Tongue (tissue), 1 donor: ENCODE measurements at regions not wholly inside any gene's neighbourhood (a gene's known extent, or its start where the extent isn't known, plus 50 kb on each side); places are given as distances from the start of the nearest gene placed in this dataset.
"Not testable (repeated sequence)": the region's sequence is repeated elsewhere in the genome, so short reads cannot be mapped to it uniquely, and the experiment has no call there.

Experiments
- DNase-seq: peaks from one replicate; pipeline ENCODE4 v3.0.0-alpha.2; 2015

DNA sequence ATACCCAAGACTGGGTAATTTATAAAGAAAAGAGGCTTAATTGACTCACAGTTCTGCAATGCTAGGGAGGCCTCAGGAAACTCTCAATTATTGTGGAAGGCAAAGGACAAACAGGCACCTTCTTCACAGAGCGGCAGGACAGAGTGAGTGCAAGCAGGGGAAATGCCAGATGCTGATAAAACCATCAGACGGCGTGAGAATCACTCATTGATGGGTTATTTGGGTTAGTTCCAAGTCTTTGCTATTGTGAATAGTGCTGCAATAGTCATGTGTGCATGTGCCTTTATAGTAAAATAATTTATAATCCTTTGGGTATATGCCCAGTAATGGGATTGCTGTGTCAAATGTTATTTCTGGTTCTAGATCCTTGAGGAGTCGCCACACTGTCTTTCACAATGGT, 830.3 kb upstream of the GRM7 start:
- not testable (repeated sequence) for DNase-seq

DNA sequence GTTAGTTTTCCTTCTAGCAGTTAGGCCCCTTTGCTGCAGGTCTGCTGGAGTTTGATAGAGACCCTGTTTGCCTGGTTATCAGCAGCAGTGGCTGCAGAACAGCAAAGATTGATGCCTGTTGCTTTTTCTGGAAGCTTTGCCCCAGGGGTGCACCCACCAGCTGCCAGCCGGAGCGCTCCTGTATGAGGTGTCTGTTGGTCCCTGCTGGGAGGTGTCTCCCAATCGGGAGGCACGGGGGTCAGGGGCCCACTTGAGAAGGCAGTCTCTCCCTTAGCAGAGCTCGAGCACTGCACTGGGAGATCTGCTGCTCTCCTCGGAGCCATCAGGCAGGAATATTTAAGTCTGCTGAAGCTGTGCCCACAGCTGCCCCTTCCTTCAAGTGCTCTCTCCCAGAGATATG, 825.3 kb upstream of the GRM7 start:
- DNase-seq = no peak

DNA sequence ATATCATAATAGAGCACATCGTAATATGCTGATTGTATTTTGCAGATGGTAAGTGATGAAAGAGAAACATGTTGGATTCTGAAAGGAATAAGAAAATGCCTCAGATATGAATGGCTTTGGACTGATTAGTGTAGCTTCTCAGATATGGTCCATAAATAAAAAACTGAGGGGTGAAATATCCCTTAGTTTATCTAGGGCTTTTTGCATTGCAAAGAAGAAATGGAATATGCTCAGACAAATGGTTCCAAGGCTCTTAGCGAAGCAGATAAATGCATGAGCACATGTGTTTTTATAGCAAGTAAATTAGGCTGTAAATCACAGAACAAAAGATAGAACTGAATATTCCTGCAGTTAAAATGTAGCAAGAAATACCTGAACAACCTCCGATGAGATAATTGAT, 820.9 kb upstream of the GRM7 start:
- DNase-seq = no peak

DNA sequence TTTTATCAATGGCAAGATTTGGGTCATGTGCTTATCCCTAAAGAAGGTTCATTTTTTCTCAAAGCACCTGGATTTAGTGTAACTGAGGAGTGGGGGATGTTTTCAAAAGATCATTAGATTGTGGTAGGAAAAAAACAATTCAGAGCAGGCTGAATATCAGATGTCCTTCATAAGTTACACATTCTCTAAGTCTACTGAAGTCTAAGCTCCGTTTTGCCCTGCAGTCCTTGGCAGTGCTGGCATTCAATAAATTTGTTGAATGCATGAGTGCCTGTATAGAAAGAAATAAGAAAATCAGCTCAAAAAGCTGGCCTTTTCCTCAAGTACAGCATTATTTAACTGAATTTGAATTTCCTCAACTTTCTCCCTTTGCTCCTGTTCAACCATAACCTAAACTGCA, 819.0 kb upstream of the GRM7 start:
- no peak for DNase-seq

DNA sequence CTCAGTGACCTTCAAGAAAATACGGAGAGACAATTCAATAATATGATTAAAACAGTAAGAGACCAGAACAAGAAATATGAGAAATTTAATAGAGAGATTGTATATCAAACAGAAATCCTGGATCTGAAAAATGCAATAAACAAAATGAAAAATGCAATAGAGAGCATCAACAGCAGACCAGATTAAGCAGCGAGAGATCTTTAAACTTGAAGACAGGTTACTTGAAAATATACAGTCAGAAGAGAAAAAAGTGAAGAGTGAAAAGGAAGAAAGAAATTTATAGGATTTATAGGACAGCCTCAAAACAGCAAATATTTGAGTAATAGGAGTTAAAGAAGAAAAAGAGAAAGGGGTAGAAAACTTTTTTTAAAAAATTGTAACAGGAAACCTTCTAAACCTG, 813.9 kb upstream of the GRM7 start:
- DNase-seq = no peak

DNA sequence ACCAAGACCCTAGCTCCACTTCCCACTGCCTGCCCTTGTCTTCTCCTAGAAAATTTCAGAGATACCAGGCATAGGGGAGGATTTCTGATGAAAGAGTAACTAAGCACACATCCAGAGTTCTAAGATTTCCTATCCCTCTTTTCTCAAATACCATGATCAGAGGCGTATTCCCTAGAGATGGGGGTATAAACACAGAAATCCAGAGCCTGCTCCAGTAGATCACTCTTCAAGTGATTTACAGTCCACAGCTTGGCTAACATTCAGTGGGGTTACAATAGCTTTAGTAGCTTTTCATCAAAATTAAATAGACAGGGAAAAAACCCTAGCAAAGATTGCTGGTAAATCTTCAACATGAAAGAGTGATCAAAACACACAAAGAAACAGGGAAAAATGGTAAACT, 800.7 kb upstream of the GRM7 start:
- DNase-seq = no peak

DNA sequence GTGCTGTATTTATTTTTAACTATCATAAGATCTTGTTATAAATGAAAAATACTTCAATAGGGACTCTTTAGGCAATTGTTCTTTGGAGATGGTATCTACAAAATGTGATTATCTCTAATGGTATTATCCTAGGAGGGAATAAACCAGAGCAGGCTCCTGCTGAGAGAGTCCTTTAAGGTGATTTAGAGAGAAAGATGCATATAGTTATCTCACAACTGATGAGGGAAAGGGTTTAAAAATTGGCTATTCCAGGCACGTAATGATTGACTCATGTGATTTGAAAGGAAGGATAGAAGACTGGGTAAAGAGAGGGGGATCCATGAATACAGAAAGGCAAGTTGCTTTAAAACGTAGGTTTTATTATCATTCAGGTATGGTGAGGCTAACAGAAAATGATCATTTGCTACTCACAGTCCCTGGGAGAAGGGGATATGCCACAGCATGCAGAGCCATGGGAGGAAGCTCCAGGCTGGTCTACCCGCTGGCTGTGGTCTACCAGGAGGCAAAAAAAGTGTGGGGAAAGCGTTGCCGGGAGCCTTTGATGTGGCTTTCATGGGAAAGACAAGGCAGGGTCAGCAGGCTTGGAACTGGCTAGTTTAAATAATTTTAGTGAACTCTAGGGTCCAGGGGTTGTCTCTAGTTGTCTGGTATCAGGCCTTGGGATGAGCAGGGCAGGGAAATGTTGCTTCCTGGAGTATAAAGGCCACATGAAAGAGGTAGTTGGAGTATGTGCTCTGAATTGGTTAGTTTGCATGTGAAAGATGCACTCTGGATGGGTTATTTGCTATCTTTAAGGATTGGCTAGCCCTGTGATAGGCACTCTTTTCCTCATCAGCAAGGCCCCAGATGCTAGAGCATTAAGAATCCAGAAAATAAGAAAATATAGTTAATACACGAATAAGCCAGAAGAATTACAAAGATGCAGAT, 798.4 kb upstream of the GRM7 start:
- DNase-seq = no peak

DNA sequence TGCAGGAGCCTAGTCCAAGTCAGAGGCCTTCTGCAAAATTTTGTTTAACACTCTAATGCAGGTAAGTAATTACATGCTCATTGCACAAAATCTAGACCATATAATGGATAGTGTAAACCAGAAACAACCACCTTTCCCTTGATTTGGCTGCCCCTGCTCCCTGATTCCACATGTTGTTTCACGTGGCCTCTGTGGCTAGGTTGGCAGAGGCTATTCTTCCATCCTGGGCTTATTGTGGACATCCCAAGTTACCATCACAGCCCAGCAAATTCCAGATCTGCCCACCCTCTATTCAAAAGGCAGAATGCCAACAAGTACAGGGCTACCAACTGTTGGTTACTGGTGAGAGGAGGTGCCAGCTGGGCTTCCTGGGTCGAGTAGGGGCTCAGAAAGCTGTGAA, 794.5 kb upstream of the GRM7 start:
- no peak for DNase-seq

DNA sequence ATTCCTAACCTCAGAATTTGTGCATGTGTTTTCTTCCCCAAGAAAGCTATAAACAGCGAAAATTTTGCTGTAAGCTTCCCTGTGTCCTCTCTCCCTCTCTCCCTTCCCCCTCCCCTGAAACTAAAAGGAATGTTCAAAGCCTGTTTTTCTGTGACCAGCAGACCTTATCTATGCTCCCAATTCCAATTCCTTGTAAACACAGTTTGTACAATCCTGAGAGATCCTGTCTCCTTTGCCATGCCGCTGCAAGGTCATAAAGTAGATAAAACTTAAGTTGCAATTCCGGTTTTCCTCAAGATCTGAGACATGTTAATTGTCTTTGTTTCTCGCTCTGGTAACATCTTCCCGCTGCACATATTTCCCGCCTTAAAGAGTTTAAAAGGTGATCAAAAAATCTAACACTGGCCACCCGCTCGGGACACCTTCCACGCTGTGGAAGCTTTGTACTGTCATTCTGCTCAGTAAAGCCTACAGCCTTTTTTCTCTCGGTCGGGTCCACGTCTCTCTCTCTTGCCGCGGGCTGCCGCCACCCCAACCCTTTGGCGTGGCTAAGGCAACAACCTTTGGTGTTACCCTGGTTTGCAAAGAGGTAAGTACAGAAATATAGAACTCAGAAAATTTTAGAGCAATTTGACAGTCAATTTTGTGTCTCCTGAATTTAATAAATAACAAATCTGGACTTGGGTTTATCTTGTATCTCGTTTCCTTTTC, 793.9 kb upstream of the GRM7 start:
- not testable (repeated sequence) for DNase-seq

DNA sequence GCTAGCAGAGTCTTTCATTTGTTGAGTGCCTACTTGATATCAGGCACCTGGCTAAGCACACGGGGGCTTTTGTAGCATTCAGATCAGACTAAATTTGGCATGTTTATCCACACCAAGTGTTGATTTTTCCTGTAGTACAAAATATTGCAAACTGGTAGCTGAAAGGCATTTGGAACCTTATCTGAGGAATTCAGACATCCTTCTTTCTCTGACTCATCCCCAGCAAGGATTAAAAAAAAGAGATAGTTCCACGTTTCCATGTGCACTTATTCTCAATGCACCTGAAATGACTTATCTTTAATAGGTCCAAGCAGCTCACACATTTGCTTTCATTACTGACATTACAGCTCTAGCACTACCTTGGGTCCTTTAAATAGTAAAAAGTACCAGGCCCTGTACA, 786.0 kb upstream of the GRM7 start:
- no peak for DNase-seq

DNA sequence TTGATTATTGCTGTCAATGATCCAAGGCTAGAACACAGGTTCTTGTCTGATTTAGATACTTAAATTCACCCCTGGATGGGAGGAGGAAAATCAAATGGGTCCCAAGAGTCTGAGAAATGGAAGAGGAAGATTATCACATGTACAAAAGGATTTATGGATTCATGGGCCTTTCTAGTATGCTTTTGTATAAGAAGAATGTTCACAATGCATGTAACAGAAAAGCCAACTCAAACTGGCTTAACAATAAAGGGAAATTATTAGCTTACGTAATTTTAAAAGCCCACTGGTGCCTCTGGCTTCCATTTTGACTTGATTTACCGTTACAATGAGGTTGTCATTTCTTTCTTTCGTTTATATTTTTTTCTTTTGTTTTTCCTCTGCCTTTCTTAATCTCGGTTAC, 782.5 kb upstream of the GRM7 start:
- DNase-seq = no peak

DNA sequence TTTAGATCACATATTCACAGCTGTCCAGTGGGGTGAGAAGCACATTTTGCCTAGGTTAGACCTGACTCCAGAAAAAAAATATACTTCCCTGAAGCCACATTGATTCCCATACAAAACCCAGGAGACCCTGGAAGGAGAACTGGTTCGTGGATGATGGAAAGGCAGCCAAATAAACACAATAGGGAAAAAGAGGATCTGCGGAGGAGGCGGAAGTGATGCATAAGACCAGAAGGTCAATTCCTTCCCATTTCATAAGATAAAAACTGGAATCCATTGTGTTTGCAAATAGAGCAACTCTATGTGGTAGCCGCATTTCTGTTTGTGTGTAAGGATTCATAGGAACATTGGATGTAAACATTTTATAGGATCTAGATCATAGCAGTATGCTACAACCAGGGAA, 781.9 kb upstream of the GRM7 start:
- DNase-seq = peak; percentile 11

DNA sequence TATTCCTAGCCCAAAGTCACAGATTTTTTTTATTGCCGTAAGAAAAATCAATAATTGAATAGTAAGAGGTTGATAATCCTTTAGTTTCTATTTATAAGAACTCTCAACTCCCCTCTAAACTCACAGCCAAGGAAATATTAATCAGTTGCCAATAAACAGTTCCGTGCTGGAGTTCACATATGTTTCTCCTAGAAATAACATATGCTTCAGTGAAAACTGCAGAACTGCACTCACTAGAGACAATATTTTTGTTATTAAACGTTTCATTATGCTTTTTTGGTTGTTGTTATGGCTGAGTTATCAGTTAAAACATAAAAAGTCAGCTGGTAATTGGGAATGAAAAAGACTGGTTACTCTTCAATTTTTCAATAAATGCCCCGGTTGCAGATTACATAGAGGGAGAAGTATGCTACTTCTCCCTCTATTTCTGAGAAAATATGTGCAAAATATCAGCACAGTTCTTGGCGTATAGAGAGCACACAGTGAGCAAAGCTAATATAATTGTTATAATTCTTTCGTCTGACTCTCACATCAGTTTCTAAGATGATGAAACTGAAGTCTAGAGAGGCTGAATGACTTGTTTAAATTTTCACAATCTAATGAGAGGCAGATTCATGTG, 781.2 kb upstream of the GRM7 start:
- DNase-seq = peak; percentile 26

DNA sequence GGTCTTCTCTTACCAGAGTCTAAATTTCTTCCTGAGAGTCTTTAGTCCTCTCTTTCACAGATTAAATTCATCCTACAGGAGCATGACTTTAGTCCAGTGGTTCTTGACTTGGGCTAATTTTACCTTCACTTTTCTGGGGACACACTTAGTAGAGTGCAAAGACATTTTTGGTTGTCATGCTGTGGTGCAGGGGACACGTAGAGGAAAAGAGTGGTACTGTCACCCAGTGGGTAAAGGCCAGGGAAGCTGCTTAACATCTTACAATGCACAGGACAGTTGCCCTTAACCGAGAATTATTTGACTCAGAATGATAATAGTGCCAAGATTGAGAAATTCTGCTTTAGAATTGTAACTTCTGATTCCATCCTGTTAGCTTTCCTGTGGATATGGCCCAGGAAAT, 772.5 kb upstream of the GRM7 start:
- no peak for DNase-seq

DNA sequence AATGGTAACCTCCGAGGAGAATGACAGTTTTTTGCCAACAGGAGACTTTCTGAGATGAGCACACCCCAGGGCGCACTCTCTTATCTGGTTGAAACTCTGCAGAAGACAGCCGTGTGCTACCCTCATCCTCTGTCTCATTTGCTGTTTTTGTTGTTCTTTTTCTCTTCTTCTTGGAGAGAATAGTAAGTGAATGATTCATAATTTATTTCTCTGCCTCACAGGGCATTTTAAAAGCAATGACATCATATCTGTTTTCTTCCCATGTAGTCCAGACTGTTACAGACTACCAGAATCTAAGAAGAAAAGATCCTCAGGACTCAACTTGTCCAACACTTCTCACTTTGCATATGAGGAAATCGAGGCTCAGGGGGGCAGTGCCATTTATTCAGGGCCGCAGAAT, 771.1 kb upstream of the GRM7 start:
- DNase-seq = no peak

DNA sequence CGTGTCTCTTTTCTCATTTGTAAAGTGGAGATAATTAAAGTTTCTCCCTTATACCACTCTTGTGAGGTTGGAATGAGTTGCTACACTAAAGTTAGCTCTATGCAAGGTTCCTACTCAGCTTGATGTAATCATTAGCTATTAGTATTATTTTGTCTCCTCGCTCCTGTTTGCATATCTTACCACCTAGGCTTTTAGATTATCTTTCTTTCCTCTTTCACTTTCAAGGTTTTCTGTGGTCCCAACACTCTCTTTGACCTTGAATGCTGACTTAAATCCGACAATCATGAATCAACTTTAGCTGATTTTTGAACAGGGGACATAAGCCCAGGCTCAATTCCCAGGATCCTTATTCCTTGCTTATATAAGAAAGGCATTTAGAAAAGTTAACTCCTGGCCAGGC, 769.7 kb upstream of the GRM7 start:
- no peak for DNase-seq

DNA sequence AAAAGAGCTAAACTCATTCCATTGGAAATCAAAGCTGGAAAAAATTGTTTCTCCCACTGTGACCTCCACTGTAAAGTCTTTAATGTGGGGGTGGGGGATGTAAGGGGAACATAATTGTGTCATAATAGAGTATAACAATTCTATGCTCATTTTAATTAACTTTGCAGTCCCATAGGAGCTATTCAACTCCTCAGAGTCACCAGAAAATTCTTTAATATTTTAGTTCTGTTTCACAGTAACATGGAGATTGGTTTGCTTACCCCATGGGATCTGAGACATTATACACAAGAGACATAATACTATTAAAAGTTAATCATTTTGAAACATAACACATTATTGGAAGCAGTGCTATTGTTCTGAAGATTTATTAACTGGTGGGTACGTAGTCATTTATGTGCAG, 765.9 kb upstream of the GRM7 start:
- no peak for DNase-seq

DNA sequence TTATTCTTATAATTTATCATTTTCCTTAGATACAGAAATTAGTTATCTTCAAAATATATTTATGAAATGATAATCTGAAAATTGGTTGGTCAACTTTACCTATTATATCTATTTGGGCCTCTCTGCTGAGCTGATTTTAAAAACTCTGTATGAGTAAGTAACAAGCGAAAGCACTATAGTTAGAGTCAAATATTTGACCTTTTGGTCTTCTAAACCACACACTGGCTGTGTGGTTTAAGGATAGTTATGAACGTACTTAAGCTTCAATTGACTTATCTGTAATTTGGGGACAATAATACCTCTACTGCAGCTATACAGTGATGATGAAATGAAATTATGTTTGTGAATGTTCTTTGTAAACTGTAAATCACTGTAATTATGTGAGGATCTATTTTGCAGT, 763.9 kb upstream of the GRM7 start:
- no peak for DNase-seq

DNA sequence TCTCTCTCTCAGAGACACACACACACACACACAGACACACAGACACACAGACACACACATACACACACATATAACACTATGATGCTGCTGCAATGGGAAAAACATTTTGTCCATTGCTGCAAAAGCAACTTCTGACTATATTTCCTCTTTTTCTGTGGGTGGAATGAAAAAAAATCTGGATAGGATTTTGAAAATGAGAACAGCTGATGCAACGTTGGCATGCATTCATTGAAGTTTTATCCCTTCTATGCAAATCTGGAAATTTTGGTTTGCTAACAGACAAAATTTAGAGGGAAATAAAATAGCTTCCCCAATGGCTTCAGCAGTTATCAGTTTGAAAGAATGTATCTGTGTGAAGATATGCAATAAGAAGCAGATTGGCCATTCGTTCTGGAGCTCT, 763.4 kb upstream of the GRM7 start:
- no peak for DNase-seq

DNA sequence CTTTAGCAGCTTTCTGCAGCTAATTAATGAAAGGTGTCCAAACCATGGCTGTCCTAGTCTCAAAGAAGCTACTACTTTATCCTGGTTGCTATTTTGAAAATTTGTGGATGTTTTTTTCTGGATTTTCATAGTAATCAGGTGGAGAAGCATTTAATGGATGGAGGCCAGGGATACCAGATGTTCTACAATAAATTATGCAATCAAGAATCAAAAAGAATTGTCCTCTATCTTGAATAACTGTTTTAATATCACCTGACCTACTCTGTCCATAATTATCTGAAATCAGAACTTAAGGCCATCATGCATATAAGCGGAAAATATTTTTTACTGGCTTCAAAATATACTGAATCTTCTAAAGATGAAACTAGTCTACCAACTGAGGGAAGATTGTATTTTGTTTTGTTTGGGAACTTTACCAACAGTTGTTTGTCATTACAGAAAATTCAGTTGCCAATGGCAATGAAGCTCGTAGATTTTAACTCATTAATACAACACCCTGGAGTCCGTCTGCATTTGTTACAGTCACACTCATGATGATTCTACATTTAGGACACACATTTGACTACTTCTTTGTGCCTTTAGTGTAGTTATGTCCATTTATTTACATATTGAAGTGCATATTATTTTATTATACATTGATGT, 762.3 kb upstream of the GRM7 start:
- DNase-seq = no peak

DNA sequence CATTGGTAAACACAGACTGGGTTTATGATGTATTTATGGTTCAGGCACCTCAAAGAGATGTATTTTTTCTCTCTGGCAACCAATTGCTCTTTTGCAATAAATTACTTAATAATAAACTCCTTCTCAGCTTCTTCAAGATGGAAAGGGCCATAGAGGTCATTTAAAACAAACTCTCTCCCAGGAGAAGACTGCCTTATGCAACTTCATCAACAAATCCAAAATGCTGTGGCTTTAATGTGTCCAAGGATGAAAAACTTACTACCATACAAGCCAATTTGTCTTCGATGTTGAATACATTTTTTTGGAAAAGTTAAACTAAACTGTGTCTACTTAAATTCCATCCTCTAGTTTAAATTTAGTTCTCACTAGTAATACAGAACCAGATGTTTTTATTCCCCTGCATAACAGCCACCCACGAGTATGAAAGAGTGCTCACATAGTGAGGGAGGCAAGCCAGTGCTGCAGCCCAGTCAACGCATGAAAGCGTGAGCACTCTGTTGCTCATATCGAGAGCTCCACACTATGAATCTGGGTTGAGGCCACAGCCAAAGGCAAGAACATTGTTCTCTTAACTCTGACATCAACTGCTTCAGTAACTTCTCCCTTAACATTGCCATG, 761.3 kb upstream of the GRM7 start:
- DNase-seq = peak; percentile 27

DNA sequence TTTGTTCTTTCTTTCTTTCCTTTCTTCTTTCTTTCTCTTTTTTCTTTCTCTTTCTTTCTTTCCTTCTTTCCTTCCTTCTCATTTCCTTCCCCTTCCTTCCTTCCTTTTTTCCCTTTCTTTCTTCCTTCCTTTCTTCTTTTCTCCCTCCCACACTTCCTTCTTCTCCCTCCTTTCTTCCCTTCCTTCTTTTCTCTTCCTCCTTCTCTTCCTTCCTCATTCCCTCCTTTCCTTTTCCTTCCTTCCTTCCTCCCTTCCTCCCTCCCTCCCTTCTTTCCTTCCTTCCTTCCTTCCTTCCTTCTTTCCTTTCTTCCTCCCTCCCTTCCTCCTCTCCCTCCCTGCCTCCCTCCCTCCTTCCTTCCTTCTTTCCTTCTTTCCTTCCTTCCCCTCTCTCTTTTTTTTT, 755.7 kb upstream of the GRM7 start:
- DNase-seq = no peak

DNA sequence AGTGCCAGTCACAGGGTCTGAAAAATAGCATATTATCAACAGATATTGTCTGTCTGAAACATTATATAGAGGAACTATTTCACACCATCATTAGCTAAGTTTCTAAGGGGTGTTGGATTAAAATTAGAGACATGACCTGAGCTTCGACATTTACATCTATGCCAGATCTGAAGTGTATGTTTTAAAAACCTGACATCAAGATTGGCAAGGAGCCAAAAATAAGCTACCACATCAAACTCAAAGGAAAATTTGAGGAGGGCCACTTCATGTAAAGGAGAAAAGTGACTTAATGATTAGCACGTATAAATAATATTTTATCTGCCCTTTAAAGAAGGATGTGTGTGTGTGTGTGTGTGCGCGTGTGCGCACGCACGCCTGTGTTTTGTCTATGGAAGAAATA, 752.0 kb upstream of the GRM7 start:
- DNase-seq = no peak
